ENCODE measurements at regions not wholly inside any gene's neighbourhood (a gene's known extent, or its start where the extent isn't known, plus 50 kb on each side); places are given as distances from the start of the nearest gene placed in this dataset.
"Not testable (repeated sequence)": the region's sequence is repeated elsewhere in the genome, so short reads cannot be mapped to it uniquely, and the experiment has no call there.

DNA sequence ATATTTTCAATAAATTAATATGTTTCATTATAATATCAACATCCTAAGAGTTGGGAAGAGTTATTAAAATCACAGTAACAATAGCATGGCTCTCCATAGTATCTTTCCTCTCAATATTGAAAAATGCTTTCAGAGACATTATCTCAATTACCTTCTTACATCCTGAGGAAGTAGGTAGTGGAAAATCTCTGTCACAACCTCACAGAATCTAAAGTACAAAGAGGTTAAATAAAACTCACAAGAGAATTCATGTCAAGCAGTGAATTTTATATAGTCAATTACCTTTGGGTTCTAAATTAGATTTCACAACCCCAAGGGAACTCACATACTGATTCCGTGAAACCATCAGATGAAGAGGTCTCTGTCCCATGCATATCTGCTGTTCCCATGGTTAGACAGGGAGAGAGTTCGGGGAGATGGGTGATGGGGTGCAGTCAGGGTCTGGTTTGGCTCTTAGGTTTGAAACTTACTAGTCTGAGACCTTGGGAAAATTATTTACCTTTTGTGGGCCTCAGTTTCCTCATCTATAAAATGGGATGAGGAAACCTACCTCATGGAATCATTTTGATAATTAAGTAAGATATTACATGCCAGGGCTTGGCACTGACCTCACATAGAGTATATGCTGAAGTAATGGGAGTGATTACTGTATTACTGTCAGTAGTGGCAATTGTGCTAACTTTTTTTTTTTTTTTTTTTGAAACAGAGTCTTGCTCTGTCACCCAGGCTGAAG is 74.0 kb upstream of the SNX9 start:
- Histone ChIP-seq H3F3A (replicated peaks; ENCODE audit: insufficient read depth) (no peaks in the 10 kb centered on the region), H3K79me2 (ENCODE audit: insufficient read depth) (no peaks in the 10 kb centered on the region), H4K20me1 (ENCODE audit: insufficient read depth) (no peaks in the 10 kb centered on the region), H3K36me3 (replicated peaks in 1 of 2; ENCODE audit: control insufficient read depth in 1 of 2, insufficient read depth in 2 of 2, low read length in 1 of 2) (no peaks in the 10 kb centered on the region), H3K9me3 (no peaks in the 10 kb centered on the region), H3K4me1 (ENCODE audit: control insufficient read depth in 1 of 2, insufficient read depth in 2 of 2, low read depth in 1 of 2, low read length in 1 of 2) (no peaks in the 10 kb centered on the region), H3K27me3 (ENCODE audit: insufficient read depth) (no peaks in the 10 kb centered on the region), H3K9me2 (no peaks in the 10 kb centered on the region), H3K27ac (ENCODE audit: low read depth in 2 of 2, low read length in 1 of 2) (no peak overlapping the region), H3K4me3 (ENCODE audit: low read depth in 2 of 2, low read length in 1 of 2) (no peak overlapping the region), H3K9ac (no peak overlapping the region), H2AFZ (ENCODE audit: low read depth) (no peak overlapping the region), H3K4me2 (no peak overlapping the region)
- DNase-seq = no peak
- WGBS (ENCODE audit: low lambda C conversion rate) = 81% methylated on average over 2 of the region's 2 CpGs
- TF ChIP-seq GABPA (IDR thresholded peaks at IDR 0.05; ENCODE audit: low read depth) = no peak
- TF ChIP-seq YY1 (IDR thresholded peaks at IDR 0.05; ENCODE audit: low read depth) = no peak
- no peak for TF ChIP-seq TCF12 (IDR thresholded peaks at IDR 0.05)
- TF ChIP-seq GATA2 (CRISPR knock-in tag; IDR thresholded peaks at IDR 0.05) = no peak
- TF ChIP-seq, protein P1, sequence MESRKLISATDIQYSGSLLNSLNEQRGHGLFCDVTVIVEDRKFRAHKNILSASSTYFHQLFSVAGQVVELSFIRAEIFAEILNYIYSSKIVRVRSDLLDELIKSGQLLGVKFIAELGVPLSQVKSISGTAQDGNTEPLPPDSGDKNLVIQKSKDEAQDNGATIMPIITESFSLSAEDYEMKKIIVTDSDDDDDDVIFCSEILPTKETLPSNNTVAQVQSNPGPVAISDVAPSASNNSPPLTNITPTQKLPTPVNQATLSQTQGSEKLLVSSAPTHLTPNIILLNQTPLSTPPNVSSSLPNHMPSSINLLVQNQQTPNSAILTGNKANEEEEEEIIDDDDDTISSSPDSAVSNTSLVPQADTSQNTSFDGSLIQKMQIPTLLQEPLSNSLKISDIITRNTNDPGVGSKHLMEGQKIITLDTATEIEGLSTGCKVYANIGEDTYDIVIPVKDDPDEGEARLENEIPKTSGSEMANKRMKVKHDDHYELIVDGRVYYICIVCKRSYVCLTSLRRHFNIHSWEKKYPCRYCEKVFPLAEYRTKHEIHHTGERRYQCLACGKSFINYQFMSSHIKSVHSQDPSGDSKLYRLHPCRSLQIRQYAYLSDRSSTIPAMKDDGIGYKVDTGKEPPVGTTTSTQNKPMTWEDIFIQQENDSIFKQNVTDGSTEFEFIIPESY (IDR thresholded peaks at IDR 0.05; ENCODE audit: borderline replicate concordance, low read depth) = no peak
- no peak for TF ChIP-seq CHD2 (IDR thresholded peaks at IDR 0.05; ENCODE audit: low read length, partially characterized antibody)
- TF ChIP-seq, protein P2, sequence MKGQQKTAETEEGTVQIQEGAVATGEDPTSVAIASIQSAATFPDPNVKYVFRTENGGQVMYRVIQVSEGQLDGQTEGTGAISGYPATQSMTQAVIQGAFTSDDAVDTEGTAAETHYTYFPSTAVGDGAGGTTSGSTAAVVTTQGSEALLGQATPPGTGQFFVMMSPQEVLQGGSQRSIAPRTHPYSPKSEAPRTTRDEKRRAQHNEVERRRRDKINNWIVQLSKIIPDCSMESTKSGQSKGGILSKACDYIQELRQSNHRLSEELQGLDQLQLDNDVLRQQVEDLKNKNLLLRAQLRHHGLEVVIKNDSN (IDR thresholded peaks at IDR 0.05; ENCODE audit: borderline replicate concordance, low read depth) = no peak
- no peak for TF ChIP-seq POLR2AphosphoS5 (IDR thresholded peaks at IDR 0.05; ENCODE audit: low read depth, low read length)
- TF ChIP-seq, protein P3, sequence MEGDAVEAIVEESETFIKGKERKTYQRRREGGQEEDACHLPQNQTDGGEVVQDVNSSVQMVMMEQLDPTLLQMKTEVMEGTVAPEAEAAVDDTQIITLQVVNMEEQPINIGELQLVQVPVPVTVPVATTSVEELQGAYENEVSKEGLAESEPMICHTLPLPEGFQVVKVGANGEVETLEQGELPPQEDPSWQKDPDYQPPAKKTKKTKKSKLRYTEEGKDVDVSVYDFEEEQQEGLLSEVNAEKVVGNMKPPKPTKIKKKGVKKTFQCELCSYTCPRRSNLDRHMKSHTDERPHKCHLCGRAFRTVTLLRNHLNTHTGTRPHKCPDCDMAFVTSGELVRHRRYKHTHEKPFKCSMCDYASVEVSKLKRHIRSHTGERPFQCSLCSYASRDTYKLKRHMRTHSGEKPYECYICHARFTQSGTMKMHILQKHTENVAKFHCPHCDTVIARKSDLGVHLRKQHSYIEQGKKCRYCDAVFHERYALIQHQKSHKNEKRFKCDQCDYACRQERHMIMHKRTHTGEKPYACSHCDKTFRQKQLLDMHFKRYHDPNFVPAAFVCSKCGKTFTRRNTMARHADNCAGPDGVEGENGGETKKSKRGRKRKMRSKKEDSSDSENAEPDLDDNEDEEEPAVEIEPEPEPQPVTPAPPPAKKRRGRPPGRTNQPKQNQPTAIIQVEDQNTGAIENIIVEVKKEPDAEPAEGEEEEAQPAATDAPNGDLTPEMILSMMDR (IDR thresholded peaks at IDR 0.05) = no peak
- no peak for TF ChIP-seq RFX5 (IDR thresholded peaks at IDR 0.05; ENCODE audit: low read length)
- ChIA-PET POLR2A (no interaction called here), CTCF (no interaction called here)

DNA sequence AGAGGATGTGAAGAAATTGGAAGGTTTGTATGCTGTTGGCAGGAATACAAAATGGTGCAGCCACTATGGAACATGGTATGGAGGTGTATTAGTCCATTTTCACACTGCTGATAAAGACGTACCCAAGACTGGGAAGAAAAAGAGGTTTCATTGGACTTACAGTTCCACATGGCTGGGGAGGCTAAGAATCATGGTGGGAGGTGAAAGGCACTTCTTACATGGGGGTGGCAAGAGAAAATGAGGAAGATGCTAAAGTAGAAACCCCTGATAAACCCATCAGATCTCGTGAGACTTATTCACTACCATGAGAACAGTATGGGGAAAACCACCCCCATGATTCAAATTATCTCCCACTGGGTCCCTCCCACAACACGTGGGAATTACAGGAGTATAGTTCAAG is 72.1 kb upstream of the SNX9 start:
- H3K36me3 ChIP-seq (replicated peaks in 1 of 2; ENCODE audit: control insufficient read depth in 1 of 2, insufficient read depth in 2 of 2, low read length in 1 of 2); H2AFZ ChIP-seq (ENCODE audit: low read depth); H3K79me2 ChIP-seq (ENCODE audit: insufficient read depth); POLR2A ChIA-PET; H3K4me1 ChIP-seq (ENCODE audit: control insufficient read depth in 1 of 2, insufficient read depth in 2 of 2, low read depth in 1 of 2, low read length in 1 of 2); CTCF ChIA-PET; H3K4me3 ChIP-seq (ENCODE audit: low read depth in 2 of 2, low read length in 1 of 2); H4K20me1 ChIP-seq (ENCODE audit: insufficient read depth); H3K9me3 ChIP-seq; H3K4me2 ChIP-seq; H3K9me2 ChIP-seq; DNase-seq; H3K9ac ChIP-seq; H3K27me3 ChIP-seq (ENCODE audit: insufficient read depth); H3K27ac ChIP-seq (ENCODE audit: low read depth in 2 of 2, low read length in 1 of 2); H3F3A ChIP-seq (replicated peaks; ENCODE audit: insufficient read depth): not testable (repeated sequence)
- 65% methylated on average over 3 of the region's 3 CpGs for WGBS (ENCODE audit: low lambda C conversion rate)

Measured in SK-N-SH (cell line).